H1 (cell line): ENCODE measurements at regions not wholly inside any gene's neighbourhood (a gene's known extent, or its start where the extent isn't known, plus 50 kb on each side); places are given as distances from the start of the nearest gene placed in this dataset.

Experiments
- CHD1 ChIP-seq: IDR thresholded peaks from 2 replicates; pipeline ENCODE4 v1.6.1; 2012; ENCODE audit warnings: low read depth, low read length, improper control_type of control experiment
- JUND ChIP-seq: IDR thresholded peaks from 2 replicates; pipeline ENCODE4 v1.6.1; 2011; ENCODE audit warnings: mild to moderate bottlenecking, improper control_type of control experiment, low read length

DNA sequence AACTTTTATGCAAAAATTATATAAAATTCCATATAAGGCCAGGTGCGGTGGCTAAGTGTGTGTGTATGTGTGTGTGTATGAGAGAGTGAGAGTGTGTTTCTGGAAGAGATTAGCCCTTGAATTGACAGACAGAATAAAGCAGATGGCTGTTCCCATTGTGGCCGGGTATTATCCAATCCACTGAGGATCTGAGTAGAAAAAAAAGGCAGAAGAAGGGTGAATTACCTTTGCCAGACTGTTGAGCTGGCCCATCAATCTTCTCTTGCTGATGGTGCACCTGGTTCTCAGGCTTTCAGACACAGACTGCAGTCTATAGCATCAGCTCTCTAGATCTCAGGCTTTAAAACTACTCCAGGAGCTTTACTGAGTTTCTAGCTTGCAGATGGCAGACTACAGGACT is 92.2 kb upstream of the SLIT2 start (continued):
- no peak for TF ChIP-seq CHD1
- TF ChIP-seq JUND = no peak
